ENCODE measurements at regions not wholly inside any gene's neighbourhood (a gene's known extent, or its start where the extent isn't known, plus 50 kb on each side); places are given as distances from the start of the nearest gene placed in this dataset.

- DNase-seq (ENCODE audit: low spot score) = no peak
Observed at GRCh38 chr2:220224691-220225543, 597.5 kb downstream of the SLC4A3 start.

GRCh38 chr2:220226076-220226475 lies 598.6 kb downstream of the SLC4A3 start:
- DNase-seq (ENCODE audit: low spot score) = no peak

GRCh38 chr2:220226546-220226945 lies 599.1 kb downstream of the SLC4A3 start:
- no peak for DNase-seq (ENCODE audit: low spot score)

GRCh38 chr2:220227266-220227920 lies 600.0 kb downstream of the SLC4A3 start:
- no peak for DNase-seq (ENCODE audit: low spot score)

GRCh38 chr2:220228310-220229006 lies 601.0 kb downstream of the SLC4A3 start:
- DNase-seq (ENCODE audit: low spot score) = peak; percentile 57

GRCh38 chr2:220240641-220241040 lies 613.2 kb downstream of the SLC4A3 start:
- DNase-seq (ENCODE audit: low spot score) = no peak

GRCh38 chr2:220241423-220241822 lies 614.0 kb downstream of the SLC4A3 start:
- DNase-seq (ENCODE audit: low spot score) = no peak

- DNase-seq (ENCODE audit: low spot score) = no peak
Observed at GRCh38 chr2:220243571-220243970, 616.1 kb downstream of the SLC4A3 start.

GRCh38 chr2:220246386-220246785 lies 619.0 kb downstream of the SLC4A3 start:
- no peak for DNase-seq (ENCODE audit: low spot score)

GRCh38 chr2:220247588-220248350 lies 620.3 kb downstream of the SLC4A3 start:
- DNase-seq (ENCODE audit: low spot score) = no peak

- no peak for DNase-seq (ENCODE audit: low spot score)
Observed at GRCh38 chr2:220259662-220260061, 632.2 kb downstream of the SLC4A3 start.

- DNase-seq (ENCODE audit: low spot score) = no peak
Observed at GRCh38 chr2:220263300-220263699, 635.9 kb downstream of the SLC4A3 start.

GRCh38 chr2:220269367-220269766 lies 641.9 kb downstream of the SLC4A3 start:
- DNase-seq (ENCODE audit: low spot score) = no peak

GRCh38 chr2:220270481-220271070 lies 643.1 kb downstream of the SLC4A3 start:
- no peak for DNase-seq (ENCODE audit: low spot score)

- DNase-seq (ENCODE audit: low spot score) = no peak
Observed at GRCh38 chr2:220272656-220273055, 645.2 kb downstream of the SLC4A3 start.

GRCh38 chr2:220273082-220273481 lies 645.7 kb downstream of the SLC4A3 start:
- DNase-seq (ENCODE audit: low spot score) = no peak

- no peak for DNase-seq (ENCODE audit: low spot score)
Observed at GRCh38 chr2:220275454-220275853, 648.0 kb downstream of the SLC4A3 start.

GRCh38 chr2:220276741-220277444 lies 649.5 kb downstream of the SLC4A3 start:
- DNase-seq (ENCODE audit: low spot score) = no peak

- DNase-seq (ENCODE audit: low spot score) = no peak
Observed at GRCh38 chr2:220277445-220277975, 650.1 kb downstream of the SLC4A3 start.

- DNase-seq (ENCODE audit: low spot score) = no peak
Observed at GRCh38 chr2:220278022-220278421, 650.6 kb downstream of the SLC4A3 start.

- no peak for DNase-seq (ENCODE audit: low spot score)
Observed at GRCh38 chr2:220279372-220279771, 651.9 kb downstream of the SLC4A3 start.
